Astrocyte of the cerebellum (primary cell): ENCODE measurements at regions not wholly inside any gene's neighbourhood (a gene's known extent, or its start where the extent isn't known, plus 50 kb on each side); places are given as distances from the start of the nearest gene placed in this dataset.

ENCODE experiments used
- DNase-seq: peaks from one replicate; pipeline ENCODE4 v3.0.0-alpha.2; 2011; ENCODE audit warnings: low read depth
- H3K4me3 ChIP-seq: 2 replicates; pipeline ENCODE4 v1.5.1; 2011; ENCODE audit warnings: mild to moderate bottlenecking, low read depth, low read length, moderate library complexity
- in situ Hi-C: cut with HindIII; loops from 2 replicates; pipeline ENCODE4 v1.10.0; 2017; ENCODE audit warnings: low sequenced_read_pairs
- TF ChIP-seq, protein P1 (sequence below): IDR thresholded peaks from 2 replicates; pipeline ENCODE4 v1.5.1; 2012; ENCODE audit warnings: low read length, low read depth, moderate library complexity, mild to moderate bottlenecking; ENCODE audit errors: missing control alignments

DNA sequence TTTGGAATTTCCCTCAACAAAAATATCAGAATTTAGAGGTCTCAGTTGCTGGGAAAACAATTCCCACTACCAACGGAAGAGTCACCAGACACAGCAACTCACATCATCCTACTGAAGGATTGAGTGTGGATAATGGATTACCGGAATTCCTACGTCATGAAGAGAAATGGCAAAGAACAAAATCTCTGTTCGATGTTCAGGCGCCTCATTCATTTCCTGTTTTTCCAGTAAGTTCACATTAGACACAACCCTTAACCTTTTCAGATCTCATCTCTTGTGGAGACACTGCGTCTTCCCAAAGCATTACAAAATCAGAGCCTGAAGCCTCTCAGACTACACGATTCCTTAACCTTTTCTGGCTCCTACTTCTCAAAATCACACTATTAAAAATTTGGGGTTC, 58.5 kb upstream of the CPEB2 start:
- in situ Hi-C loops: no loop called here
- DNase-seq: no peak
- H3K4me3 ChIP-seq: no peak overlapping the region
- TF ChIP-seq, protein P1, sequence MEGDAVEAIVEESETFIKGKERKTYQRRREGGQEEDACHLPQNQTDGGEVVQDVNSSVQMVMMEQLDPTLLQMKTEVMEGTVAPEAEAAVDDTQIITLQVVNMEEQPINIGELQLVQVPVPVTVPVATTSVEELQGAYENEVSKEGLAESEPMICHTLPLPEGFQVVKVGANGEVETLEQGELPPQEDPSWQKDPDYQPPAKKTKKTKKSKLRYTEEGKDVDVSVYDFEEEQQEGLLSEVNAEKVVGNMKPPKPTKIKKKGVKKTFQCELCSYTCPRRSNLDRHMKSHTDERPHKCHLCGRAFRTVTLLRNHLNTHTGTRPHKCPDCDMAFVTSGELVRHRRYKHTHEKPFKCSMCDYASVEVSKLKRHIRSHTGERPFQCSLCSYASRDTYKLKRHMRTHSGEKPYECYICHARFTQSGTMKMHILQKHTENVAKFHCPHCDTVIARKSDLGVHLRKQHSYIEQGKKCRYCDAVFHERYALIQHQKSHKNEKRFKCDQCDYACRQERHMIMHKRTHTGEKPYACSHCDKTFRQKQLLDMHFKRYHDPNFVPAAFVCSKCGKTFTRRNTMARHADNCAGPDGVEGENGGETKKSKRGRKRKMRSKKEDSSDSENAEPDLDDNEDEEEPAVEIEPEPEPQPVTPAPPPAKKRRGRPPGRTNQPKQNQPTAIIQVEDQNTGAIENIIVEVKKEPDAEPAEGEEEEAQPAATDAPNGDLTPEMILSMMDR: no peak

DNA sequence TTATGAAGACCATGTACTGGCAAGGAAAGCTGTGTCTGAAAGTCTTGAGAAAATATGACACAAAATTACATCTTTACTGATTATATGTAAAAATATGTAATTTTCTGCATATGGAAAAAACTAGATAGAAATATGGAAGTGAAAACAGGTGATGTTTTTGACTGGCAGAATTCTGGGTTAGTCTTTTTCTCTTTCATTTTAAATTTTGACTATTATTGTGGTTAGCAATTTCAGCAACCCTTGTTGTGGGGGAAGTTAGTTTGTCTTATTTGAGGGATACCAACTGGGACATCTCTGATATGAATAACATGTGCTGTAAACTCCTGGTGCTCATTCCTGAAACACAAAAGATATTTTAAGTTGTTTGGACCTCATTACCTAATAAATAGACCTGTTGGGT, 49.9 kb upstream of the CPEB2 start:
- H3K4me3 ChIP-seq: no peak overlapping the region
- TF ChIP-seq, protein P1: no peak
- in situ Hi-C loops: no loop called here
- no peak for DNase-seq
